ENCODE measurements at regions not wholly inside any gene's neighbourhood (a gene's known extent, or its start where the extent isn't known, plus 50 kb on each side); places are given as distances from the start of the nearest gene placed in this dataset.

- TF ChIP-seq HNF1A (IDR thresholded peaks at IDR 0.05; ENCODE audit: low read depth) (no peak), HNF1A (CRISPR knock-in tag; IDR thresholded peaks at IDR 0.05; ENCODE audit: borderline replicate concordance) (no peak), ZNF615 (CRISPR knock-in tag; IDR thresholded peaks at IDR 0.05; ENCODE audit: borderline replicate concordance) (no peak), ZBTB33 (CRISPR knock-in tag; IDR thresholded peaks at IDR 0.05) (no peak), FOXM1 (CRISPR knock-in tag; IDR thresholded peaks at IDR 0.05) (no peak), ZBTB40 (IDR thresholded peaks at IDR 0.05) (no peak), ZBTB40 (CRISPR knock-in tag; IDR thresholded peaks at IDR 0.05) (no peak), RAD51 (IDR thresholded peaks at IDR 0.05; ENCODE audit: borderline replicate concordance) (no peak)
Observed at GRCh38 chrX:25432396-25432795, 416.6 kb upstream of the ARX start (continued).

Measured in HepG2 (cell line).